ENCODE measurements at regions not wholly inside any gene's neighbourhood (a gene's known extent, or its start where the extent isn't known, plus 50 kb on each side); places are given as distances from the start of the nearest gene placed in this dataset.

- TF ChIP-seq, protein P1, sequence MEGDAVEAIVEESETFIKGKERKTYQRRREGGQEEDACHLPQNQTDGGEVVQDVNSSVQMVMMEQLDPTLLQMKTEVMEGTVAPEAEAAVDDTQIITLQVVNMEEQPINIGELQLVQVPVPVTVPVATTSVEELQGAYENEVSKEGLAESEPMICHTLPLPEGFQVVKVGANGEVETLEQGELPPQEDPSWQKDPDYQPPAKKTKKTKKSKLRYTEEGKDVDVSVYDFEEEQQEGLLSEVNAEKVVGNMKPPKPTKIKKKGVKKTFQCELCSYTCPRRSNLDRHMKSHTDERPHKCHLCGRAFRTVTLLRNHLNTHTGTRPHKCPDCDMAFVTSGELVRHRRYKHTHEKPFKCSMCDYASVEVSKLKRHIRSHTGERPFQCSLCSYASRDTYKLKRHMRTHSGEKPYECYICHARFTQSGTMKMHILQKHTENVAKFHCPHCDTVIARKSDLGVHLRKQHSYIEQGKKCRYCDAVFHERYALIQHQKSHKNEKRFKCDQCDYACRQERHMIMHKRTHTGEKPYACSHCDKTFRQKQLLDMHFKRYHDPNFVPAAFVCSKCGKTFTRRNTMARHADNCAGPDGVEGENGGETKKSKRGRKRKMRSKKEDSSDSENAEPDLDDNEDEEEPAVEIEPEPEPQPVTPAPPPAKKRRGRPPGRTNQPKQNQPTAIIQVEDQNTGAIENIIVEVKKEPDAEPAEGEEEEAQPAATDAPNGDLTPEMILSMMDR (IDR thresholded peaks at IDR 0.05): no peak
- no peak for TF ChIP-seq POLR2A (IDR thresholded peaks at IDR 0.05)
These were observed 603.8 kb downstream of the PTPRC start for GRCh38 chr1:199242601-199243000.
